Kidney (tissue), 13 donors: ENCODE measurements at regions not wholly inside any gene's neighbourhood (a gene's known extent, or its start where the extent isn't known, plus 50 kb on each side); places are given as distances from the start of the nearest gene placed in this dataset.

ENCODE experiments used
- DNase-seq, 5 donors: peaks; one replicate each; pipeline ENCODE4 v3.0.0-alpha.2; 2013 to 2020
- FAIRE-seq: peaks from 2 replicates; lab custom pipeline; 2012; peaks lifted over from hg19 to GRCh38; lab: Jason Lieb, UNC
- H3K27ac ChIP-seq, 2 donors: one replicate each; pipeline ENCODE4 v1.7.0; 2013; ENCODE audit warnings: low read depth in 2 of 2, low read length in 2 of 2, inconsistent platforms in 1 of 2
- H3K27me3 ChIP-seq: one replicate; pipeline ENCODE4 v1.7.1; 2013; ENCODE audit warnings: low read length, inconsistent platforms; ENCODE audit not compliant: control insufficient read depth, insufficient read depth
- H3K36me3 ChIP-seq, 3 donors: one replicate each; pipeline versions ENCODE4 v1.7.0 to v1.7.1; 2013; ENCODE audit warnings: low read length in 3 of 3, control low read depth in 1 of 3, inconsistent platforms in 1 of 3; ENCODE audit not compliant: insufficient read depth in 3 of 3, control insufficient read depth in 2 of 3
- H3K4me1 ChIP-seq, 3 donors: one replicate each; pipeline versions ENCODE4 v1.7.0 to v1.7.1; 2013; ENCODE audit warnings: low read length in 3 of 3, inconsistent platforms in 1 of 3, low read depth in 1 of 3; ENCODE audit not compliant: control insufficient read depth in 2 of 3, insufficient read depth in 2 of 3
- H3K4me3 ChIP-seq, 3 donors: one replicate each; pipeline versions ENCODE4 v1.7.0 to v1.8.1; 2013; ENCODE audit warnings: low read length in 3 of 3, control low read depth in 1 of 3, inconsistent platforms in 1 of 3
- H3K9ac ChIP-seq, 3 donors: one replicate each; pipeline versions ENCODE4 v1.7.0 to v1.7.1; 2013; ENCODE audit warnings: low read length in 3 of 3, control low read depth in 1 of 3, inconsistent platforms in 1 of 3
- H3K9me3 ChIP-seq, 3 donors: one replicate each; pipeline versions ENCODE4 v1.7.0 to v1.7.1; 2013; ENCODE audit warnings: low read length in 3 of 3, control low read depth in 1 of 3, inconsistent platforms in 1 of 3; ENCODE audit not compliant: control insufficient read depth in 2 of 3, insufficient read depth in 1 of 3
- CTCF ChIP-seq: IDR thresholded peaks from 3 replicates; pipeline ENCODE4 v1.5.1; 2012; ENCODE audit warnings: mild to moderate bottlenecking, moderate library complexity, borderline replicate concordance; ENCODE audit not compliant: insufficient read depth; ENCODE audit errors: extremely low read depth
- intact Hi-C: fragments of 100-400 bp; cut with DNase I; formaldehyde crosslinking; loops from one replicate; pipeline ENCODE4 v1.11.1; 2022
- donor health status: control.
- donor health status: control.
- donor health status: control.
- donor health status: control.
- donor health status: control.
- donor health status: DM: yes; HTN: yes; CAD: no.
- donor health status: Normal renal cell carcinoma (clear cell type).

- no peaks in the 10 kb centered on the region for H3K36me3 ChIP-seq
- no peak overlapping the region for H3K27ac ChIP-seq
- intact Hi-C loops = no loop called here
- no peak for TF ChIP-seq CTCF
- no peak overlapping the region for H3K4me3 ChIP-seq
- no peaks in the 10 kb centered on the region for H3K9me3 ChIP-seq
- H3K9ac ChIP-seq = no peak overlapping the region
- no peaks in the 10 kb centered on the region for H3K27me3 ChIP-seq
- DNase-seq = no peak
- no peak for FAIRE-seq
- peaks cover 2 to 14% (median 7%) of the 10 kb centered on the region in 3 donors for H3K4me1 ChIP-seq
Observed at GRCh38 chr2:15813481-15814266, 126.7 kb upstream of the MYCN start.

- DNase-seq = peak in 2 of 5 donors; percentile 59 to 66
- H3K4me3 ChIP-seq = no peak overlapping the region
- no peak overlapping the region for H3K9ac ChIP-seq
- no peaks in the 10 kb centered on the region for H3K36me3 ChIP-seq
- no peaks in the 10 kb centered on the region for H3K9me3 ChIP-seq
- no peaks in the 10 kb centered on the region for H3K27me3 ChIP-seq
- H3K27ac ChIP-seq = no peak overlapping the region
- no peak for FAIRE-seq
- peaks cover 2 to 11% (median 7%) of the 10 kb centered on the region in 3 donors for H3K4me1 ChIP-seq
- no peak for TF ChIP-seq CTCF
- intact Hi-C loops = no loop called here
Observed at GRCh38 chr2:15814403-15814802, 125.9 kb upstream of the MYCN start.

- FAIRE-seq (no peak), DNase-seq (peak in 1 of 5 donors; percentile 48)
- no peaks in the 10 kb centered on the region for H3K9me3 ChIP-seq
- no peak overlapping the region for H3K27ac ChIP-seq
- no peaks in the 10 kb centered on the region for H3K27me3 ChIP-seq
- intact Hi-C loops = no loop called here
- H3K4me3 ChIP-seq = no peak overlapping the region
- peaks cover 2 to 11% (median 7%) of the 10 kb centered on the region in 3 donors for H3K4me1 ChIP-seq
- no peak for TF ChIP-seq CTCF
- no peak overlapping the region for H3K9ac ChIP-seq
- H3K36me3 ChIP-seq = no peaks in the 10 kb centered on the region
Observed at GRCh38 chr2:15814946-15815345, 125.4 kb upstream of the MYCN start.

GRCh38 chr2:15816226-15816625, 124.1 kb upstream of the MYCN start:
- intact Hi-C loops = no loop called here

More at GRCh38 chr2:15816226-15816625, 124.1 kb upstream of the MYCN start:
- no peak overlapping the region for H3K27ac ChIP-seq
- no peak for FAIRE-seq
- no peaks in the 10 kb centered on the region for H3K9me3 ChIP-seq
- no peak overlapping the region for H3K9ac ChIP-seq
- no peak for TF ChIP-seq CTCF
- no peak for DNase-seq
- H3K4me1 ChIP-seq = peaks cover under 1 to 5% (median 2%) of the 10 kb centered on the region in 3 donors
- H3K4me3 ChIP-seq = no peak overlapping the region
- no peaks in the 10 kb centered on the region for H3K36me3 ChIP-seq
- no peaks in the 10 kb centered on the region for H3K27me3 ChIP-seq
